ENCODE measurements at regions not wholly inside any gene's neighbourhood (a gene's known extent, or its start where the extent isn't known, plus 50 kb on each side); places are given as distances from the start of the nearest gene placed in this dataset.

GRCh38 chr4:180768610-180769009 lies 1474.6 kb upstream of the TENM3 start:
- no peaks in the 10 kb centered on the region for H3K9me3 ChIP-seq (ENCODE audit: low read depth, low read length)
- H3K4me1 ChIP-seq (ENCODE audit: insufficient read depth, low read length): no peaks in the 10 kb centered on the region
- no peak overlapping the region for H3K4me3 ChIP-seq (ENCODE audit: insufficient read depth, low read length)
- no peak overlapping the region for H3K4me2 ChIP-seq (ENCODE audit: insufficient read depth, low read length)
- no peaks in the 10 kb centered on the region for H3K36me3 ChIP-seq (ENCODE audit: insufficient read depth, low read length)
- no peak overlapping the region for H2AFZ ChIP-seq (ENCODE audit: low read length)
- H3K27me3 ChIP-seq (ENCODE audit: insufficient read depth, low read length): no peaks in the 10 kb centered on the region
- H4K20me1 ChIP-seq (ENCODE audit: insufficient read depth, low read length): no peaks in the 10 kb centered on the region
- no peaks in the 10 kb centered on the region for H3K79me2 ChIP-seq (ENCODE audit: insufficient read depth, low read length)
- TF ChIP-seq, protein P1, sequence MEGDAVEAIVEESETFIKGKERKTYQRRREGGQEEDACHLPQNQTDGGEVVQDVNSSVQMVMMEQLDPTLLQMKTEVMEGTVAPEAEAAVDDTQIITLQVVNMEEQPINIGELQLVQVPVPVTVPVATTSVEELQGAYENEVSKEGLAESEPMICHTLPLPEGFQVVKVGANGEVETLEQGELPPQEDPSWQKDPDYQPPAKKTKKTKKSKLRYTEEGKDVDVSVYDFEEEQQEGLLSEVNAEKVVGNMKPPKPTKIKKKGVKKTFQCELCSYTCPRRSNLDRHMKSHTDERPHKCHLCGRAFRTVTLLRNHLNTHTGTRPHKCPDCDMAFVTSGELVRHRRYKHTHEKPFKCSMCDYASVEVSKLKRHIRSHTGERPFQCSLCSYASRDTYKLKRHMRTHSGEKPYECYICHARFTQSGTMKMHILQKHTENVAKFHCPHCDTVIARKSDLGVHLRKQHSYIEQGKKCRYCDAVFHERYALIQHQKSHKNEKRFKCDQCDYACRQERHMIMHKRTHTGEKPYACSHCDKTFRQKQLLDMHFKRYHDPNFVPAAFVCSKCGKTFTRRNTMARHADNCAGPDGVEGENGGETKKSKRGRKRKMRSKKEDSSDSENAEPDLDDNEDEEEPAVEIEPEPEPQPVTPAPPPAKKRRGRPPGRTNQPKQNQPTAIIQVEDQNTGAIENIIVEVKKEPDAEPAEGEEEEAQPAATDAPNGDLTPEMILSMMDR (IDR thresholded peaks at IDR 0.05; ENCODE audit: extremely low read depth, low read depth, low read length): no peak
- no peak overlapping the region for H3K27ac ChIP-seq (ENCODE audit: low read depth, low read length)
- no peak for DNase-seq (ENCODE audit: insufficient read length, low spot score, missing footprints)

DNA sequence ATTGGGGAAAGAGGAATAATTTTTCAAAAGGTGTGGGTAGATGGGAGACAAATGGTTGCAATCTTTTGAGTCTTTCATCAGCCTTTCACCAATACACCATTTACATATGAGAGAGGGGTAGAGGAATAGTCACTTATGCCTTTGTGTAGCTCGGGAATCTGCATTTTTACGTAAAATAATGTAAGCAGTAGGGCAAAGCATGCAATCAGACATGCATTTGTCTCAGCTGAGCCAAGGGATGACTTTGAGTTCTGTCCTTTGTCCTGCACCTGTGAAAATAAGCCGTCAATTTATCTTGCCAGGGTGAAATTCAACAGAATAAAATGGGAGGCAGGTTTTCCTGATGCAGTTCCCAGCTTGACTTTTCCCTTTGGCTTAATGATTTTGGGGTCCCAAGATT lies 1473.4 kb upstream of the TENM3 start:
- H4K20me1 ChIP-seq (ENCODE audit: insufficient read depth, low read length): no peaks in the 10 kb centered on the region
- no peaks in the 10 kb centered on the region for H3K79me2 ChIP-seq (ENCODE audit: insufficient read depth, low read length)
- no peak overlapping the region for H3K27ac ChIP-seq (ENCODE audit: low read depth, low read length)
- H3K4me1 ChIP-seq (ENCODE audit: insufficient read depth, low read length): no peaks in the 10 kb centered on the region
- H3K27me3 ChIP-seq (ENCODE audit: insufficient read depth, low read length): no peaks in the 10 kb centered on the region
- no peaks in the 10 kb centered on the region for H3K9me3 ChIP-seq (ENCODE audit: low read depth, low read length)
- H2AFZ ChIP-seq (ENCODE audit: low read length): no peak overlapping the region
- no peaks in the 10 kb centered on the region for H3K36me3 ChIP-seq (ENCODE audit: insufficient read depth, low read length)
- no peak overlapping the region for H3K4me2 ChIP-seq (ENCODE audit: insufficient read depth, low read length)
- no peak overlapping the region for H3K4me3 ChIP-seq (ENCODE audit: insufficient read depth, low read length)
- TF ChIP-seq, protein P1 (IDR thresholded peaks at IDR 0.05; ENCODE audit: extremely low read depth, low read depth, low read length): no peak
- no peak for DNase-seq (ENCODE audit: insufficient read length, low spot score, missing footprints)

GRCh38 chr4:180770265-180770664 lies 1472.9 kb upstream of the TENM3 start:
- H3K9me3 ChIP-seq (ENCODE audit: low read depth, low read length): no peaks in the 10 kb centered on the region
- no peaks in the 10 kb centered on the region for H4K20me1 ChIP-seq (ENCODE audit: insufficient read depth, low read length)
- H3K27me3 ChIP-seq (ENCODE audit: insufficient read depth, low read length): no peaks in the 10 kb centered on the region
- no peaks in the 10 kb centered on the region for H3K4me1 ChIP-seq (ENCODE audit: insufficient read depth, low read length)
- H3K4me2 ChIP-seq (ENCODE audit: insufficient read depth, low read length): no peak overlapping the region
- H3K36me3 ChIP-seq (ENCODE audit: insufficient read depth, low read length): no peaks in the 10 kb centered on the region
- H3K27ac ChIP-seq (ENCODE audit: low read depth, low read length): no peak overlapping the region
- no peaks in the 10 kb centered on the region for H3K79me2 ChIP-seq (ENCODE audit: insufficient read depth, low read length)
- no peak overlapping the region for H2AFZ ChIP-seq (ENCODE audit: low read length)
- TF ChIP-seq, protein P1 (IDR thresholded peaks at IDR 0.05; ENCODE audit: extremely low read depth, low read depth, low read length): no peak
- H3K4me3 ChIP-seq (ENCODE audit: insufficient read depth, low read length): no peak overlapping the region
- DNase-seq (ENCODE audit: insufficient read length, low spot score, missing footprints): no peak

DNA sequence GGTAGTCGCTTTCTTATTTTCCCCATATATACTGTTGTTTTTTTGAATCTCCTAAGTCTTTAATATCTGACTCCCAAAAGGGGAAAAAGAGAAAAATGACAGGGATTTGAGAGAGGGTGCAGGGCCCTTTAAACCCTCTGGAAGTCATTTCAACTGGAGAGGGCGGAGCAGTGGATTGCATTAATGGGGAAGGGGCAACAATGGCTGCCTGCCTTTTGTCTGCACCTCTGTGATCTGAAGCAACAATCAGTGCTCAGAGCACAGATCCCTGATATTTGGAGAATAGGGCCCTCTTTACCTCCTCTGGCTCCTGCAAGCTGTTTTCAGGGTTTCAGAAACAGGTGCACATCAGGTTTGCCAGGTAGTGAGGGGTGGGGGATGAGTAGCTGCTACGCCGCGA lies 1458.3 kb upstream of the TENM3 start:
- Histone ChIP-seq H2AFZ (ENCODE audit: low read length) (no peak overlapping the region), H3K36me3 (ENCODE audit: insufficient read depth, low read length) (no peaks in the 10 kb centered on the region), H4K20me1 (ENCODE audit: insufficient read depth, low read length) (no peaks in the 10 kb centered on the region), H3K4me1 (ENCODE audit: insufficient read depth, low read length) (no peaks in the 10 kb centered on the region), H3K4me2 (ENCODE audit: insufficient read depth, low read length) (no peak overlapping the region), H3K27ac (ENCODE audit: low read depth, low read length) (no peak overlapping the region), H3K79me2 (ENCODE audit: insufficient read depth, low read length) (no peaks in the 10 kb centered on the region), H3K4me3 (ENCODE audit: insufficient read depth, low read length) (no peak overlapping the region), H3K27me3 (ENCODE audit: insufficient read depth, low read length) (no peaks in the 10 kb centered on the region), H3K9me3 (ENCODE audit: low read depth, low read length) (no peaks in the 10 kb centered on the region)
- TF ChIP-seq, protein P1 (IDR thresholded peaks at IDR 0.05; ENCODE audit: extremely low read depth, low read depth, low read length): no peak
- peak; percentile 0 for DNase-seq (ENCODE audit: insufficient read length, low spot score, missing footprints)
